RKO (cell line): ENCODE measurements at regions not wholly inside any gene's neighbourhood (a gene's known extent, or its start where the extent isn't known, plus 50 kb on each side); places are given as distances from the start of the nearest gene placed in this dataset.
"Not testable (repeated sequence)": the region's sequence is repeated elsewhere in the genome, so short reads cannot be mapped to it uniquely, and the experiment has no call there.

Source experiments
- DNase-seq: peaks from one replicate; pipeline ENCODE4 v3.0.0-alpha.2; 2016; ENCODE audit warnings: low spot score

DNA sequence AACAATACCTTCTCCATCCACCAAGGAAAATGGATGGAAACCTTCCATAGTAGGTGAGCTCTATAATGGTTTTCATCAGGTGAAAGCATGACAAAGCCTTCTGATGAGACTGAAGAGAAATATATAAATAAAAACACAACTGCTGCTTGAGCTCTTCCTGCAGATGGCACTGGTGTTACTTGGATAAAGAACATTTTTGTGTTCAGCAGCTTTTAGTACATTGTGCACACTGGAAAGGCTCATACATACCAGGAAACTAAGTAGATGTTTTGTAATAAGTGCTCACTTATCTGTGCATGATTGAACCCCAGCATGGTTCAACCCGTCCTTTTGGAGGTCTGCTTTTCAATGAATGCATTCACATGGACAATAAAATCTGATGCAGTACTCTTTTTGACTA lies 357.3 kb upstream of the MIS18BP1 start:
- DNase-seq = peak; percentile 68

DNA sequence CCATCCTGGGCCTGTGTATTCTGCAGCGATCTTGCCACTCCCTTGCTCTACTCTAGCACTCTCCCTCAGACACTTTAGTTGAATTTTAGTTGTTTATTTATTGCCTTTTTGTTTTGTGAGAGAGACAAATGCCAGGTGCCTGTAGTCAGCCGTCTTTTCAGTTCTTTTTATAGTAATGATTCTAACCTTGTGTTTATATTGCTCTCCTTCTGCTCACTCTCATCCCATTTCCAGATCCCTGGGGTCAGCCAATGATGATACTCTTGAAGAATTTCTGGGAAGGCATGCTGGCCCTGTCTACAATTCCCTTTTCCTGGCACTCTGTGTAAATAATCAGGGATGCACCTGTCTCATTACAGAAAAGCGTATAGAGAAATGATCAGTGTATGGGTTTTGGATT lies 334.1 kb upstream of the MIS18BP1 start:
- DNase-seq = no peak

DNA sequence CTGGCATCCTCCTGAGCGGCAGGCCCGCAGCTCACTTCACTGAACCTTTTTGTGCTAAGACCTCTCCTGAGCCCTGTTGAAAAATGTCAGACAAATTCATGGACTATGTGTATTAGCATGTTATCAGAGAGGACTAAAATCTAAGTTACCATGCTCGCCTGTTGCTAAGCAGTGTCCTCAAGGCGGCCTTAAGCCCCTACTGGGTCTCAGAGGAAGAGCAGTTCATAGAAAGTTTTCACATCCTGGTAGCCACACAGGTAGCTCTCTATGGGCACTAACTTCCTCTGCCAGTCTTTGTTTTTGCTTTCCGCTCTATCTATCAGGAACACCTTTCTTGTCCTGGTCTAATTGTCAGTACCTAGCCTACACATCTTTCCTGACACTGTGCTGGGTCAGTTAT lies 306.6 kb upstream of the MIS18BP1 start:
- DNase-seq = no peak

- no peak for DNase-seq
Observed at GRCh38 chr14:45558183-45558582, 305.2 kb upstream of the MIS18BP1 start.

- DNase-seq = no peak
Observed at GRCh38 chr14:45553981-45554380, 301.0 kb upstream of the MIS18BP1 start.

GRCh38 chr14:45551240-45551820 lies 298.3 kb upstream of the MIS18BP1 start:
- DNase-seq = not testable (repeated sequence)

GRCh38 chr14:45531022-45531421 lies 278.0 kb upstream of the MIS18BP1 start:
- DNase-seq = no peak

DNA sequence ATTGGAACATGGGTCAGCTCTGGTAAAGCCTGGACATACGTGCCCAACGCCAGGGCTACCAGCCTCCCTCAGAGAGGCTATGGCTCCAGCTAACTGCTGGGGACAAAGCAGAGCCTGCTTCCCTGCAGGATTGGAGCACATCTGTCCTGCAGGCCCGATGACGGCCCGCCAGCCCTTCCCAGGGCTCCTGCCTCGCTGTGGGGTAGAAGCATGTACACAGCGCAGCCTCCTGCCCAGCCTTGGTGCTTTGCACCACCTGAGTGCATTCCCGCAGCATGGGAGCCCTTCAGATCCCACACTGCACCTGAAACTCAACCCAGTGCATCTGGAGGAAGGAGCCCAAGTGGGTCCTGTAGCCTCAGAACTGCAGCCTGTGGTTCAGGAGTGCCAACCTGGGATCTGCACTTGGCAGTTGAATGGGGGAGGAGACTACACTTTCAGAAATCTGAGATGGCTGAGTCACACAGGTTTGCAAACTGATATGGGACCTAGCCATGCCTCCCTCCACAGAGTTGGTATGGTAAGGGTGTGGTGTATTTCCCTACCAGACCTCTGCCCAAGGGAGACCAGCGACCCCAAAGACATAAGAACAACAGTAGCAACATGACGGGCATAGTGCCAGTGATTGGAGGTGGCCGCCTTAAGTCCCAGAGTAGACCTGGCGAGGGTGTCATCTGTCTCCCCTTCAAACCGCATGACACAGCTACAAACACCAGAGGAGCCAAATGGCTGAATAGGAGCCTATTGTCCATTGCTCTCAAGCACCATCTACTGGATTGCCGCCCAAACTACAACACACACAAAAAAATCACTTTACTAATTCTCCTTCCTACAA lies 273.9 kb upstream of the MIS18BP1 start:
- peak; percentile 72 for DNase-seq

DNA sequence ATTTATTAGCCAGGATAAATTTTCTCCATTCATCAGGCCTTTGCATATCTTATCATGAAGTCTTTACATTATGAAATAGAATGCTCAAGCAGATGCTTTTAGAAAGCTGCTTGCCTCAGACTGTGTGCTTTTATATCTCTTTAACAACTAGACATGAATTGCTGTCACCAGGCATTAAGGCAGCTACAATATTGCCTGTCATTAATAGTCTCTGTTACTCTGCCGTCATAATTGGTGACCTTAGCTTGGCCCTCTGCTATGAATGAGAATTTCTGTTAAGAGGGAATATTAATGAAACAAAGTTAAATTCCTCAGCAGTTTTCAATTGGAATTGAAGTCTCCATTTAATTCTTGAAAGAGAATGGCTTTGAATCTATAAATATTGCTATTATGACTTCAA lies 266.8 kb upstream of the MIS18BP1 start:
- no peak for DNase-seq

DNA sequence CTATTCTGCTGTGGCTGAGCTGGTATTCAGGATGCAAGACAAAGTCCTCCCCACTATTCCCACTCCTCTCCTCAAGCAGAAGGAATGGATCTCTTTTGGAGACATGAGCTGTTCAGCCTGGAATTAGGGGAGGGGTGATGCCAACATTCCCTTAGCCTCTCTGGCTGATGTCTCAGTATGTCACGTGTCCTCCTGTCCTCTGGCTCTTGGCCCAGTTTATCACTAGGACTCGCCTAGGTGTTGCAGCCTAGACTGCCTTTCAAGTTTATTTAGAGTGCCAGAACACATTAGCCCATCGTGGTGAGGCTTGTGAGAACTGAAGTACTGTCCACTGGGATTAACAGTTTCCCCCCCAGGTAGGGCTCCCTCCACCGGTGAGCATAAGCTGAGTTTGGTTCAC lies 239.9 kb upstream of the MIS18BP1 start:
- DNase-seq = no peak

DNA sequence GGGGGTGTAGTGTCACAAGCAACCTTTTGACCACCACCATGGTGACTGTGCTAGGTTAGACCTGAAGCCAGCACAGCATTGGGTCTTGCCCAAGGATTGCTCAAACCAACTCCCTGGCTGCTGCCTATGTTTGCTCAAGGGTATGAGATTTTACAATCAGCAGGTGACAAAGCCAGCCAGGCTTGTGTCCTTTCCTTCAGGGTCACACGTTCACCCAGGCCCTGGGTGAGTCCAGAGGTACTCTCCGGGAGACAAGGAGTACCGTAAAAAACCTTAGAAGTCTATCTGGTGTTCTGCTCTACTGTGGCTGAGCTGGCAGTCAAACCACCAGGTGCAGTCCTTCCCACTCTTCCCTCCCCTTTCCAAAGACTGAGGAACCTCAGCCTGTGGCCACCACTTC lies 238.9 kb upstream of the MIS18BP1 start:
- no peak for DNase-seq

DNA sequence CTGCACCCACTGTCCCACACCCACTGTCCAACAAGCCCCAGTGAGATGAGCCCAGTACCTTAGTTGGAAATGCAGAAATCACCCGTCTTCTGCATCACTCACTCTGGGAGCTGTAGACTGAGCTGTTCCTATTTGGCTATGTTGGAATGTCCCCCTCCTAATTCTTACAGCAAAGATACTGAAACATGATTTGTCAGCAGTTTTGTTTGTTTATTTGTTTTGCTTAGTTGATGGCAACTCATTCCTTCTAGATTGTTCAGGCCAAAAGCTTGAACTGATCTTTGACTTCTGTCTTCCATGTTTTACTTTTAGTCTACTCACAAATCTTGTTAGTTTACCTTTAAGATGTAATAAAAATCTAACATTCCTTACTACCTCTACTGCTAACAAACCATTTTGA lies 233.6 kb upstream of the MIS18BP1 start:
- DNase-seq = no peak

- DNase-seq = no peak
Observed at GRCh38 chr14:45467023-45467422, 214.0 kb upstream of the MIS18BP1 start.

- DNase-seq = no peak
Observed at GRCh38 chr14:45434221-45434620, 181.2 kb upstream of the MIS18BP1 start.

DNA sequence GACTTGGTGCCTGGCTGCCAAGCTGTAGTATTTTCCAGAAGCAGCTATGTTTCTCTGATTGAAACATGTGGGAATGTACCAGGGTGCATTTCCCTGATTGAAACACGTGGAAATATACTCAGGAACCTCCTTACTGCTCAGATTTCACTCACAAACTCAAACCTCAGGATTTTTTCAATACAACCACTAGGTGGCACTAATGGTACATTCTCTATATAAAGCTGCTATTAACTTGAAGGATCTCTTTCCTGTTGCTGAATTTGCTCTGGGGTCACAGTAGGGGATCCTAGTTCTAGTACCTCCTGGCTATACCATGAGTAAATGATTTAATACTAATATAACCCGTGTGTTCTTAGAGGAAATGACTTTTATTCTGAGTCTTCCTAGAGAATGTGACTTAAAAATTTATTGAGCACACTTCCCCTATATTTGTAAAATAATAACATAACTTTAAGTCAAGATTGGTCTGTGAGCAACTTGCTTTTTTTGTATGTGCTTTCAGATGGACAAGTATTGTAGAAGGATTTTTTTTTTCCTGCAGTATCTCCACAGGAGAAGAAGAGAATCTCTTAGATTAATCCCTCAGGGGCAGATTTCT lies 173.8 kb upstream of the MIS18BP1 start:
- peak; percentile 83 for DNase-seq

GRCh38 chr14:45406942-45407341 lies 153.9 kb upstream of the MIS18BP1 start:
- no peak for DNase-seq

- no peak for DNase-seq
Observed at GRCh38 chr14:45400950-45401640, 148.1 kb upstream of the MIS18BP1 start.

DNA sequence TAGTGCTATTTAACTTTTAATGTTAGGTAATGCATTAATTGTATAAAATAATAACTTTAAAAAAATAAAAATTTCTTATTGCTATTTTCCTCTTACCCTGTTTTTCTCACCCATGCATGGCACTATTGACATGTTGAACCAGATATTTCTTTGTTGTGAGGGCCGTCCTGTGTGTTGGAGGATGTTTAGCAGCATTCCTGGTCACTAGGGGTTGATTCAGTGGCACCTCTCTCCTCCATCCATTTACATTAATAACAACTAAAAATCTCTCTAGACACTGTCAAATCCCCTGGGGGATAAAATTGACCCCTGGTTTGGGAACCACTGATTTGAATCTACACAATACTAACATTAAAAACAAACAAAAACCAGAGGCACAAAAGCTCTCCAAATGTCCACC lies 147.5 kb upstream of the MIS18BP1 start:
- no peak for DNase-seq

DNA sequence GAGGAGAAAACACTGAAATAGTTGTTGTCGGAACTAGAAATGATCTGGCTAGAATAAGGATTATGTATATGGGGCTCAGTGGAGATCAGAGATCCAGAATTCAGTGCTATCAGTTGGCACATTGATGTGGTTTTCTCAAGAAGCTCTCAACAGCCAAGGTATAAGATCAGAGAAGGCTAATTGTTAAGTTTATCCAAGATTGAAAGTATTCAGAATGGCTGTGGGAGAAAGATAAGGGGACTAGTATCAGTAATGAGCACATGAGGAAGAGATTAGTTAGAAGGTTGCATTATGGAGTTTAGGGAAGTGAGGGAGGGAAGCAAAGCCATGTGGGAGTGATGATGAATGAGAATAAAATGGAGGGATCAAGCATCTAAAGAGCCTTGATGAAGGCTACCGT lies 128.1 kb upstream of the MIS18BP1 start:
- DNase-seq = no peak

GRCh38 chr14:45377166-45377565 lies 124.2 kb upstream of the MIS18BP1 start:
- peak; percentile 7 for DNase-seq

GRCh38 chr14:45373877-45374276 lies 120.9 kb upstream of the MIS18BP1 start:
- no peak for DNase-seq

DNA sequence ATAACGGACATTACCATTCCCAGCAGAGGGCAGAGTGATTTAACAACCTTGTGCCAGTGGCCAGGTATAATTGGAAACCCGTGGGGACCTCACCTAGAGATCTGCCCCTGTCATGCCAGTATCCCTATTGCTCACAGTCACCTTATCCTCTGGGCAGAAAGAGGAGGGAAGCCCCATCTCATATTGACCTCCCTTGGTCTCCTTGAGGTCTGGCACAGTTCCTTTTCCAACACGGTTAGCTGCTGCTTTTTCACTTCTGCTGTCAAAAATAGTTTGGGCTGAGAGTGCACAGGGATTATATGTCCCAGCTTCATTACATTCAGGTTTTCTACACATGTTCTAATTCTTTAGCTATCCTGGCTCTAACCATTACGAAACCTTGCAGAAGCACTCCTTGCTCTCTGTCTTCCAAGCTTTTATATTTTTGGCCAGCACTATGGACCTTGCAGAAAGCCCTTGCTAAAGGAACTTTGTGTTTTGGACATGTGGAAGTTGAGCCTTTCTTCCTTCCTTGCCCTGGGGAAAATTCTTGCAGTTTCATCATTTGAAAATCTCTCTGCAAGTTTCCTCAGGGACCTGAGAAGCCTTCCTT lies 111.7 kb upstream of the MIS18BP1 start:
- DNase-seq = no peak
